ENCODE measurements at regions not wholly inside any gene's neighbourhood (a gene's known extent, or its start where the extent isn't known, plus 50 kb on each side); places are given as distances from the start of the nearest gene placed in this dataset.

- DNase-seq, result no peak
Measured at GRCh38 chr5:96014395-96014794, 52.7 kb upstream of the ELL2 start.

- DNase-seq, result no peak
Measured at GRCh38 chr5:96013254-96013653, 51.6 kb upstream of the ELL2 start.

- no peak for DNase-seq
Measured at GRCh38 chr5:96012399-96012798, 50.7 kb upstream of the ELL2 start.
